HG03060 (cell line): ENCODE measurements at regions not wholly inside any gene's neighbourhood (a gene's known extent, or its start where the extent isn't known, plus 50 kb on each side); places are given as distances from the start of the nearest gene placed in this dataset.

Experiments
- ATAC-seq: cut with Tn5 transposase; IDR thresholded peaks from one replicate; pipeline ENCODE4 v1.9.1; 2021; ENCODE audit warnings: low read depth, moderate number of reproducible peaks; ENCODE audit not compliant: unreplicated experiment

DNA sequence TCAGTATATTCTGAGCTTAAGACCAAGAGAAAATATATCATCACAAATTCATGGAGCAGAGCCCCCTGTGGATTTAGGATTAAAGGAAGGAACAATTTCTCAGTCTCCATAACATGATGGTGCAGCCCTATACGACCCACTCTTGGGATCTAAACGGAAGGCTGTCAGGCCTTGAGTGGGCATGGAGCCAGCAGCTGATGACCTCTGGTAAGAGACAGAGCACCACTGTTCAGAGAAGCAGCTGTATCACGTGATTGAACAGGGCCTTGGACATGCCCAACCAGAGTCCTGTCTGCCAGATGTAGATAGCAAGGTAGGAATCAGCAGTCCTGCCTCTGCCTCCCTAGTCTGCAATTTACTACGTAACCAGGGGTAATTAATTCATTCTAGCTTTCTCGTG is 259.4 kb upstream of the POU3F2 start:
- no peak for ATAC-seq

DNA sequence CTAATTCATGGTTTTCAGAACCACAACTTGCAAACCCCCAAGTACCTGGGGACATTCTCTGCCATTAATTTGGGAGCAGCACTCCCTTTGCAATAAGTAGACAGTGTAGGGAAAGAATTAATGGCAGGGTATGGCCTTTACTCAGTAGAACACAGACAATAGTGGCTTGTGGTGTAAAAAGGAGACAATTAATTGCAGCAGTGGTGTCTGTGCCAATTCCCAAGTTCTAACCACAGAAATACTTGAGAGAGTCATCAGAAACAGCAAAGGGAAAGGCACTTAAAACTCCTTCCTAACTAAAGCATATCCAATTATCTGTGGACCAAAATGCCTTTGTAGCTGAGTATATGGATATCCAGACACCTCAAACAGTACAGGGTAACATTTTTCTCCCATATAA is 257.6 kb upstream of the POU3F2 start:
- ATAC-seq: no peak

DNA sequence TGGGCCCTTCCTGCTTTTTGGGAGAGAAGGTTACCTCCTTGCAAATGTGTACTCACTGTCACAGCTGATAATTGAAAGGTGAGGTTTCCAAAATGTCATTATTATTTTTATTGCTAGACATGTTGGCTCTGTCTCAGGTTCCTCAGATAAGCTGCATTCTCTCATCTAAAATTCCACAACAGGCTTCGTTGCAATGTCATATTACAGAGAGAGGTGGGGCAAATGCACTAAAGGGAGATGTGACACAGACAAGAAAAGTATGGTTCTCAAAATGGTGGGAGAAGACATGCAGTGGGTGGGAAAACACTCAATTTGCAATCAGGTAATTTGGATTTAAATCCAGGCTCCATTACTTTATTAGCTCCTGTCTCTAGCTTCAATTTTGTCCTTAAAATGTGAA is 256.4 kb upstream of the POU3F2 start:
- no peak for ATAC-seq

DNA sequence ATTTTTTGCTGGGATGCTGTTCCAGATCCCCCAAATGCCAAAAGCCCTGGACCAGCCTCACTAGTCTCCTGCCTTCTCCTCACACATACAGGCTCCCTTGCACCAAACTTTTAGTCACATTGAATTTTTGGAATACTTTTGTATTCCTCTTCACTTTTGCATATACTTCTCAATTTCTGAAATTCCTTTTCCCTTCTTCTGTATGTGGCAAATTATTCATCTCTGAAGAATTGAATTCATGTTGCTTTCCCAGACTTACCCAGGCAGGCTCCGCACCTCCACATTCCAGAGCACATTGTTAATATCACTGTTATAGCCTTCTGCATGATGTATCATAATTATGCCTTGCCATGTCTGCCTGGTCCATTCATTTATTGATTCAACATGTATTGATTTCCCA is 255.3 kb upstream of the POU3F2 start:
- no peak for ATAC-seq

DNA sequence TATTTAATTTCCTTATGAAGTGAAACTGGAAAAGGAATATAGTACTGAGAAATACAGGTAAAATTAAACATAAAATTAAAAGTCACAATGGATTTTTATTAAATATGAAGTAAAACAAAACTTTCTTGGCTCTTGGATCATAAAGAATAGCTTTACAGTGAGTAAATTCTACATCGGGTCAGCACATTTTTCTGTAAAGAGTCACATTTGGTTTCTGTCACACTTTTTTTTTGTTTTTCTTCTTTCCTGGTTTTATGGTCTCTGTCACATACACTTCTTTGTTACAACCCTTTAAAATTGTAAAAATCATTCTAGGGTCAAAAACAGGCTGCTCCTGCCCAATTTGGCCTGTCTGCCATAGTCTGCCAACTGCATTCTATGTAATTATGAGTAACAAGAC is 254.4 kb upstream of the POU3F2 start:
- ATAC-seq: no peak

DNA sequence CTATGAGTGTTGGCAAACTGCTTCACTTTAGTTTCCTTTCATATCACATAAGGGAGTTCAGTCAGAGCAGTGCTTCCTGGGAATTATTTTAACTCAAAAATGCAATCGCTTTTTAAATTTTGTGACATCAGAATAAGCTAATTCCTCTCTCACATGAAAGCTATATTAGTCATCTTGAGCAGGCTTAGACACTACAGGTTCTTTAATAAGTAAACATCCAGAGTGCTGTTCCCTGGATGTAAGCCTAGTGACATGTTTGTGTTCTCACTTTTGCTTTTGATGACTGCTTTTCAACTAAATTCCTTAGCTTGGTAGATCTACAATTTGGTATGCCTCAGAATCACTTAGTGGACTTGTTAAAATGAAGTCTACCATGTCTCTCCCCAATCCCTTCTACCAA is 252.7 kb upstream of the POU3F2 start:
- no peak for ATAC-seq

DNA sequence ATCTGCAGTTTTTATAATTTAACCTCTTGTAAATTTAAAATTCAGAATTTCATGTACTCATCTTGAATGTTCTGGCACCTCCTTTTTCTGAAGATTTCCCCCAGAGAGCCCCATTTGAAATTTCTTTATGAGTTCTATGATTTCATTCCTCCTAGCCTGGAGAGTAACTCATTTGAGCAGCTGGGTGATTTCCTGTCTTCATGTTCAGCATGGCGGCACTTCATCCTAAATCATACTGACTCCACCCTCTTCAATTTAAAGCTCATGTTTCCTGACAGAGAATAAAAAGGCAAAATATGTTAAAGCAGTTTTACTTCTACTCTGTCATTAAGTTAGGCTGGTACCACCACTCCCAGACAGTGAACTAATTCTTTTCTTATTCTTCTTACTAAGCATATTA is 250.9 kb upstream of the POU3F2 start:
- no peak for ATAC-seq

DNA sequence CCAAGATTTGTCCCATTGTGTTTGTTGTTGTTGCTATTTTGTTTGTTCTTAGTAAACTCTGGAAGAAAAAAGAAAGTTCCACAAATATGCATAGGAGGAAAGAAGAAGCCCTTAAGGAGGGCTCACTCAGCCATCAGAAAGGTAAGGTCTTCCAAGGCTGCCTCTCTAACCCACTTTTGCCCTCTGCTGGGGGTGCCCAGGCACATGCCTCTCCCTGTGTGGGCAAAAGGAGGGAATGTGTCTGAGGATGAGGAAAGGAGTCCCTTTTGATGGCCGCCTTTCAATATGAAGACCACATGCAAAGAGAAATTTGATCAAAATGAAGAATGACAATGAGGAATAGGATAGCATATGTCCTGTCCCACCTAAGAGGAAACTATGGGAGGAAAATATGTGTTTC is 248.2 kb upstream of the POU3F2 start:
- no peak for ATAC-seq

DNA sequence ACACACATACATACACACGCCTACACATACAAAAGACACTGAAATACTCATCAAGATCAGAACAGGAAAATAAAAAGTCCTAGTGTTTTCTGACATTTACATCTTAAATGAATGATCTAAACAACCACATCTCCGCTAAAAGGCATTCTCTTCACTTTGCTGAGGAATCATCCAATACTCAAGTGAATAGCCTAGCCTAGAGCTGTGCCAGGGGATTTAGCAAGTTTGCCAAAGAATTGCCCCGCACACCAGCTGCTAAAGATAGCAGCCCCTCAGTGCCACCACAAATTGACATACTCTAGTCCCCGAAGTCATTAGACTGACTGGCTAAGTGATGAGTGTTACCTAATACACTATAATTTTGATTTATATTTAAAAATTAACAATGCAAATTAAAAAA is 246.8 kb upstream of the POU3F2 start:
- ATAC-seq: no peak

DNA sequence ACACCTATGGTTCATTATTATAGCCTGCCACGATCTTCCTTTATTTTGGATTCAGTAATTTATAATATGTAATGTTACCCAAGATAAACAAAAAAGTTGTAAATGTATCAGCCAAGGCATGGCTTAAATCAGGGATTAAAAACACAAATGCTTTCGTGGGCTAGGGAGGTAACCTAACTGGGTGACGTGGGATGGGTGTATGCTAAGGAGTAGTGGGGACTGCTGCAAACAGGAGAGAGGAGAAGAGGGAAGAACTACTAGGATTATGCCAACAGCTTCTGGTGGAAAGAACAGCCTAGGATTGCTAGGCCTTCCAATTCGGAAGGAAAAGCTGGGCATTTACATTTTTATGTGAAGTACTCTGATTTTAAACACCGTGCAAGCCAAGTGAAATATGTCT is 244.8 kb upstream of the POU3F2 start:
- ATAC-seq: no peak

DNA sequence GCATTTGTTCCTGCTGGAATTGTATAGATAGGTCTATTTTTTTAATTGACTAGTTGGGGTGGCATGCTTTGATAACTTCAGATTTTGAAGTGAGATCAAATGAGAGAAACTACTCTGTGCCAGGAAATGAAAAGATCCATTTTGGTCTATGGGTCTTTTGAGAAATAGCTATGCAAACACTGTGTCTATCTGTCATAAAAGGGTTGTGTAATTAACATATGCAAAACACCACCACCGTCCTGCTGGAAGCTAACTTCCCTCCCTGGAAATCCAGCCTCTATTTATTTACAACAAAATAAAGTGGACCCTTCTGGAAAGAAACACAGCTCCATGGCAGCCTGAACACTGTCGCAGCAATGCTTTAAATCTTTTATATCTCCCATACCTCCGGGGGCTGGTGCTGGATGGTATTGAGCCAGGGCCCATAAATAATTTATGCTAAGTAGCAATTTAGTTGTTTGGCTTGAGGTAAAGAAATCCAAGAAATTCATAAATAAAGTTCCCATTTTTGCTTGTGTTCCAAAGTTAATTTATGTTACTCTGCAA is 244.2 kb upstream of the POU3F2 start:
- no peak for ATAC-seq

DNA sequence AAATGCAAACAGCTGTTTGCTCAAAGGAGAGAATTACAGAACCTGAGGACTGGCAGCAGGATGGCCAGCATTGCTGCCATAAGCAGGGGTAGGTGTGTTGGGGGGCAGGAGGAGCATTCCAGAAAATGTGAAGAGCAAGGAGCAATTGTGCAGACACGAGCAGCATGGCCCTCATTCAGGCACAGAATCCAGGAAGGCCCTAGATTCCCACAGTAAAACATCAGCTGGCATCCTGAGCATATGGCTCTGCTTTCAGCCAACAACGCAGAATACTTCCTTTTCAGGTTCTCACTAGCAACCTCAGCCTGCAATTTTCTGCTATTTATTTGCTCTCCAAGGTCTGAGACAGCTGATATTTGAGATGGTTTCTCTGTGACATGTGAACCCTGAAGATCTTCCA is 243.4 kb upstream of the POU3F2 start:
- ATAC-seq: no peak

DNA sequence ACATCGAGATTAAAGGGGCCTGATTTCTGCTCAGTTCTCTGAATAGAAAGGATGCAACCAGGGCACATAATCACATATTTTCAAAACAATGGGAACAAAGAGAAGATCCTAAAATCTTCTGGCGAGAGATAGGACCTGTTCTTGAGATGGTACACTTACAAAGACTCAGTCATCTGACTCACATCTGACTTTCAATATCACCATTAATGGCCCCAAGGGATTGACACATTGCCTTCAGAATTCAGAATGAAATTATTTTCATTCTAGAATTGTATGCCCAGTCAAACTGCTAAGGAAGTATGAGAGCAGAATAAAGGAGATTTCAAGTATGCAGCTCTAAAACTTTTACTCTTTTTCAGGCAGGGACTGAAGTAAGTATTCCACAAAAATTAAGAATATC is 240.7 kb upstream of the POU3F2 start:
- ATAC-seq: no peak

DNA sequence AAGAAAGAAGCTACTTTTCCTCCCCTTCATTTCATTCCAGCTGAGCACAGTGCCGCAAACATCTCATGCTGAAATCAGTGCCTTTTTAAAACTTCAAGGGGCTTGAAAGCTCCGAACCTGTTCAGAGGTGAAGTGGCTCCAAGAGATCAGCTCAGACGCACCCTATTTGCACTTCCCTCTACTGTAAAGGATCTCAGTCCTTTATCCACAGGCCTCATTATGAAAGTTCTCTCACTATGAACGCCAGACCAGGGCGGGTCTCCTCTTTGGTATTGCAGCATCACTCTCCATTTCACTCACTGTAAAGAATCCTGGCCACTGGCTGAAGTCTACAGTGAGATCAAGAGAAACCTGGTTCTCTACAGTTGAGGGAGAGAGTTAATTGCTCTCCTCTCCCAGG is 232.7 kb upstream of the POU3F2 start:
- ATAC-seq: no peak

DNA sequence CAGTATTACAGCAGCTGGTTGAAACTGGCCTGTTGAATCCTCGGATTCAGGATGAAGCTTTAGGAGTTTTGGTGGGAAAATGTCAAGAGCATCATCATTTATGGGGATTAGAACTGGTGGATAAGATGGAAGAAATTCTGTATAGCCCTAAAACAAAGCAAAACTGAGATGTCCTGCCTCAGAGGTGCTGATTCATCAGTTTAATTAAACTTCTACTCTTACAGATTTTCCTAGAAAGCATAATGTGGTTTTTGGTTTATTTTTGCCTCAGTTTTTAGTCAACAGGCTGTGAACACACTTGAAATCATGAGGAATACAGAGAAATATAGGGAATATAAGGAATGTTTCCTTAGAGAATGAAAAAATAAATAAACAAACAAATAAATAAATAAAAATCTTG is 228.7 kb upstream of the POU3F2 start:
- no peak for ATAC-seq

DNA sequence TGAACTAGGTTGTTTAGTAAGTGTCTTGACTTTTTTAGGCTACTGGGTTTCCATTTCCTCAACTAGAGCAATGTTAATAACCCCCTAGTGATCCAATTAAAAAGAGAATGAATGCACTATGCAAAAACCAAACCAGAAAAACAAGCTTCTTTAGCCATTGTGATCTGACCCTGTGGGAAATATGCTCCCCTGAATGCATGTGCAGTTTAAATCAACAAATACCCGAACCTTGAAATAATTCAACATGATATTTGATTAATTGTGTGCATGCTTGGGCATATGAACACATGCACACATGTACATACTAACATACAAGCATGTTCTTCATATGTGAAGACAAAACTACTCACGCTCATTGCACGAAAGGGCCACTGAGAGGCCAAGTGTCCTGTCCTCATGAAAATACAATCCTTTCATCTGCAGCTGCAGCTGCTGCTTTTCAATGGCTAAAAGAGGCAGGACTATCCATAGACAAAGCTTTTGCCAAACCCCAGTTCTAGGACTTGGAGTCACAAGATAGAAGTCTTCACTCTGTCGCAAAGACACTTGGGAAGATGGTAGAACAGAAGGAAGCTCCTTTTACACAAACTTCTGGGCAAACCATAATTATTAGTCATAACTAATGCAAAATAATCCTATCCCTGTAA is 207.1 kb upstream of the POU3F2 start:
- ATAC-seq: no peak

DNA sequence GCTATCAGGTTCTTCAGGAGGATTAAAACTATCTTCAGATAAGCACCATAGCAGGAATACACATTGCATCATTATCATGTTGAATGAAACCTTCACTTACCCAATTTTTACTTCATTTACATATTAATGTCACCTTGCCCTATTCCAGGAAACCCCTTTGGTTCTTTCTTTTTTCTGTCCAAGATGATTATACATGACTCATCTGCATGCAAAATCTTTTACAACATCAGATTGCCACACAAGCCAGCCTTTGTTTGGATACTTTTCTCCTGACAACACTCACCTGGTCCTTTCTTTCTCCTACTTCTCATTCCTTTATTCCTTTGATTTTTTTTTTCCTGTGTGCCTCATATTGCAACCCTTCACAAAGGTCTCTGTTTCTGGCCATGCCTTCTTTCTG is 200.5 kb upstream of the POU3F2 start:
- no peak for ATAC-seq

DNA sequence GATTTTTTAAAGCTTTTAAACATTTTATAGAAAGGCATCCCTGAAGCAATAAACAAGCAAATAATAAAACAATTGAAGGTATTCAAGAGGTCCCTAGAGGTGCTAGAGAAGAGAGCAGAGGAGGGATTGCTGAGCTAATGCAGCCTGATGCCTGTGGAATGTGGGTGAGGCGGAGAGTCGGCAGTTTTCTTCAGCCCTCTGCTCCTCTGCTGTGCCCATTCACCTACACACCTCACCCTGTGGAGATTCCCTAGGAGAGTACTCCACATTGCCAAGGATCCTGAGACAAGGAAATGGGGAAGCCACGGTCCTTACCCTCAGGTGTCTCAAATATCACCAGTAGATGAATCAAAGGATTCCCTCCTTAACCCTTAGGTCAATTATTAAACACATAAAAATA is 199.8 kb upstream of the POU3F2 start:
- ATAC-seq: no peak

DNA sequence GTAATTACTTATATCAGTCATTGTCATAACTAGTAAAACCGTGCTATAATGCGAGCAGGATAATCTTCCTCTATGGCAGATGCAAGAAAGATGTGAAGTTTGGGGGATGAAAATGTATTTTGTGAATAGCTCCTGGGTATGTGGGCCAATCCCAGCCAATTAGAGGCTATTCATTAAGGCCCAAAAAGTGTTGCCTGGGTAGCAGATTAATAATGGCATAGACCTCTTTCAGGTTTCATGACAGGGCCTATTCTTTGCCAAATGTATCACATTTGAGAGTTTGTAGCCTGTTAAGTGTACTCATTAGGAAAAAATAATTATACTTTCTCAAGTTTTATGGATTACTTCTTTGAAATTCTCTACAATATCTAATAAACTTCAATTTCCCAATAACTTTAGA is 199.2 kb upstream of the POU3F2 start:
- ATAC-seq: no peak

DNA sequence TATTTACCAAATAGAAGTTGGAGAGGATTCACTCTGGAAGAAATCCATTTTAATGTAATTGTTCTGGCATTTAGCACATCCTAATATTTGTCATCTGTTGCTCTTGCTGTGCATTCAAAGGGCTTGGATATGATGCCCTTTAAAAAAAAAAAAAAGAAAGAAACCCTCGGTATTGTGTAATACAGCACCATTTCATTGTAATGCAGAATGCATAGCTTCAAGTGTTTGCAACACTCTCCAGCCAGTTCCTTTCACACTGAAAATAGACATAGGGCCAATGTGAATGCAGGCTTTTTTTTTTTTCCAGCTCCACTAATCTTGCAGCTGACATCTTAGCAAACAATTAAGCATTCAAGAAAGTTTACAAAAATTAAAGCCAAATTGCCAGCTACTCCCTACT is 197.4 kb upstream of the POU3F2 start:
- no peak for ATAC-seq

DNA sequence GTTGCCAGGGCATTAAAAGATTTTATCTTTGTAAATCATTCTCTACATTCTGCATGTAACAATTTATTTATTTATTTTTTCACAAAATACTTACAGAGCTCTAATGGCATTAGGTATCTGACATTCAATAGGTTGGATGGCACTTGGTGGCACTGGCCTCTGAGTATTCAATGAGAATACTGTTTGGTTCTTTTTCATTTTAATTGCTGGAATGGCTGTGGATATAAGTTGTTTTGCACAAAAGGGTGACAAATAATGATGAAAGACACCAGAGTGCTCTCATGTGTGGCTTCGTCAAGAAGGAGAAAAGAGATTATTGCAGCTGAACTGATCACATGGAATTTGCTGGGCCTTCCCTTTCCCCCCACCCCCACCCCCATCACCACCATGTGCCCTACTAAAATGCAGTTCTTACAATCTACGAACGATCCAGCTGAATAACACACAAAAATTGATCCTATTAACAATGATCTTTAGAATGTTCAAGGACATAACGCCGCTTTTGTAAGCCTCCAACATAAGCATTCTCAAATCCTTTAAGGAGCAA is 195.2 kb upstream of the POU3F2 start:
- ATAC-seq: no peak

DNA sequence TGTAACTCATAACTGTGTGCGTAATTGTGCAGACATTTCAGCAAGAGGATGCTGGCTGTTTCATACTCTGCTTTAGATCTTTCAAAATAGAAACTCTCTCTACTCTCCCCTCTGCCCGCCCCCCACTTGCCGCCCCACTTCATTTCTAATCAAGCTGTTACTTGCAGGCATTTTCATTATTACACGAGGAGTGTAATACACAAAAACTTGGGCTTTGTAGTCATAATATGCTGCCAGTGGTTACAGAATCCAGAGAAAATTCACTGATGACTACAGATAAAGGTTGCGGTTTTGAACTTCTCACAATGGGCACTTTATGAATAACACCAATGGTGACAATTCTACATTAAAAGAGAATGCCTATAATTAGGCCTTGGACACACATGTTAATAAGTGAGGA is 194.0 kb upstream of the POU3F2 start:
- ATAC-seq: no peak
